Nephron (organoid): ENCODE measurements at regions not wholly inside any gene's neighbourhood (a gene's known extent, or its start where the extent isn't known, plus 50 kb on each side); places are given as distances from the start of the nearest gene placed in this dataset.

Experiments
- H3K27ac Mint-ChIP-seq, 3 experiments: 2 replicates each; pipeline ENCODE4 v1.8.0; 2020; ENCODE audit warnings: mixed read lengths in 3 of 3, mild to moderate bottlenecking in 2 of 3, moderate library complexity in 1 of 3
- H3K27me3 Mint-ChIP-seq: 2 replicates; pipeline ENCODE4 v1.8.0; 2021; ENCODE audit warnings: low read depth, mild to moderate bottlenecking, moderate library complexity, mixed read lengths
- H3K36me3 Mint-ChIP-seq: 2 replicates; pipeline ENCODE4 v1.8.0; 2020; ENCODE audit warnings: low read depth, mixed read lengths
- H3K4me1 Mint-ChIP-seq: 2 replicates; pipeline ENCODE4 v1.8.0; 2020; ENCODE audit warnings: mixed read lengths
- H3K4me3 Mint-ChIP-seq, 3 experiments: 2 replicates each; pipeline ENCODE4 v1.8.0; 2020; ENCODE audit warnings: mild to moderate bottlenecking in 3 of 3, mixed read lengths in 3 of 3, moderate library complexity in 2 of 3
- H3K9me3 Mint-ChIP-seq: 2 replicates; pipeline ENCODE4 v1.8.0; 2020; ENCODE audit warnings: mixed read lengths
- CTCF ChIP-seq, 3 experiments: fragments of 200-600 bp; sonication (generic); IDR thresholded peaks; one replicate each; pipeline ENCODE4 v1.5.0; 2021; ENCODE audit warnings: antibody characterized with exemption in 3 of 3; ENCODE audit not compliant: unreplicated experiment in 3 of 3

GRCh38 chrX:97843200-97843811, 959.6 kb downstream of the RPA4 start:
- Mint-ChIP-seq H3K4me1 (no peaks in the 10 kb centered on the region), H3K27me3 (no peaks in the 10 kb centered on the region), H3K27ac (no peak overlapping the region), H3K36me3 (peaks cover 18% of the 10 kb centered on the region), H3K9me3 (peaks cover 48% of the 10 kb centered on the region), H3K4me3 (no peak overlapping the region)
- no peak for TF ChIP-seq CTCF (IDR thresholded peaks at IDR 0.05; ENCODE audit: unreplicated experiment in 3 of 3)

- peaks cover 56% of the 10 kb centered on the region for H3K9me3 Mint-ChIP-seq
- no peaks in the 10 kb centered on the region for H3K4me1 Mint-ChIP-seq
- H3K36me3 Mint-ChIP-seq, result peaks cover 18% of the 10 kb centered on the region
- H3K27ac Mint-ChIP-seq, result no peak overlapping the region
- H3K27me3 Mint-ChIP-seq, result no peaks in the 10 kb centered on the region
- TF ChIP-seq CTCF (IDR thresholded peaks at IDR 0.05; ENCODE audit: unreplicated experiment in 3 of 3), result no peak
- no peak overlapping the region for H3K4me3 Mint-ChIP-seq
Measured at GRCh38 chrX:97844161-97844560, 960.5 kb downstream of the RPA4 start.

- no peak for TF ChIP-seq CTCF (IDR thresholded peaks at IDR 0.05; ENCODE audit: unreplicated experiment in 3 of 3)
- H3K9me3 Mint-ChIP-seq, result peaks cover 58% of the 10 kb centered on the region
- no peak overlapping the region for H3K4me3 Mint-ChIP-seq
- peaks cover 18% of the 10 kb centered on the region for H3K36me3 Mint-ChIP-seq
- no peak overlapping the region for H3K27ac Mint-ChIP-seq
- H3K27me3 Mint-ChIP-seq, result no peaks in the 10 kb centered on the region
- no peaks in the 10 kb centered on the region for H3K4me1 Mint-ChIP-seq
Measured at GRCh38 chrX:97844943-97845342, 961.2 kb downstream of the RPA4 start.

- no peak overlapping the region for H3K27ac Mint-ChIP-seq
- no peak for TF ChIP-seq CTCF (IDR thresholded peaks at IDR 0.05; ENCODE audit: unreplicated experiment in 3 of 3)
- H3K9me3 Mint-ChIP-seq, result peaks cover 58% of the 10 kb centered on the region
- peaks cover 18% of the 10 kb centered on the region for H3K36me3 Mint-ChIP-seq
- H3K27me3 Mint-ChIP-seq, result no peaks in the 10 kb centered on the region
- no peak overlapping the region for H3K4me3 Mint-ChIP-seq
- no peaks in the 10 kb centered on the region for H3K4me1 Mint-ChIP-seq
Measured at GRCh38 chrX:97845451-97845850, 961.7 kb downstream of the RPA4 start.

GRCh38 chrX:97846228-97846627, 962.5 kb downstream of the RPA4 start:
- no peak for TF ChIP-seq CTCF (IDR thresholded peaks at IDR 0.05; ENCODE audit: unreplicated experiment in 3 of 3)
- Mint-ChIP-seq H3K9me3 (peaks cover 58% of the 10 kb centered on the region), H3K36me3 (peaks cover 18% of the 10 kb centered on the region), H3K27ac (no peak overlapping the region), H3K4me1 (no peaks in the 10 kb centered on the region), H3K4me3 (no peak overlapping the region), H3K27me3 (no peaks in the 10 kb centered on the region)

- TF ChIP-seq CTCF (IDR thresholded peaks at IDR 0.05; ENCODE audit: unreplicated experiment in 3 of 3), result no peak
- no peaks in the 10 kb centered on the region for H3K4me1 Mint-ChIP-seq
- H3K27me3 Mint-ChIP-seq, result no peaks in the 10 kb centered on the region
- H3K27ac Mint-ChIP-seq, result no peak overlapping the region
- no peak overlapping the region for H3K4me3 Mint-ChIP-seq
- peaks cover 18% of the 10 kb centered on the region for H3K36me3 Mint-ChIP-seq
- peaks cover 58% of the 10 kb centered on the region for H3K9me3 Mint-ChIP-seq
Measured at GRCh38 chrX:97846718-97847237, 963.1 kb downstream of the RPA4 start.
